Upper lobe of left lung (tissue), 6 donors: ENCODE measurements at regions not wholly inside any gene's neighbourhood (a gene's known extent, or its start where the extent isn't known, plus 50 kb on each side); places are given as distances from the start of the nearest gene placed in this dataset.

ENCODE experiments used
- ATAC-seq, 2 donors: fragments of 200-7000 bp; cut with Tn5 transposase; one replicate each; pipeline ENCODE4 v1.9.1; 2022; ENCODE audit warnings: mild to moderate bottlenecking in 2 of 2, moderate library complexity in 2 of 2; ENCODE audit not compliant: low FRiP score in 2 of 2
- DNase-seq, 2 donors: peaks; one replicate each; pipeline ENCODE4 v3.0.0-alpha.2; 2019 to 2020
- H3K27ac ChIP-seq, 4 donors: fragments of 200-600 bp; sonication (generic); one replicate each; pipeline ENCODE4 v1.5.1; 2016 to 2019
- H3K27me3 ChIP-seq, 4 donors: fragments of 200-600 bp; sonication (generic); one replicate each; pipeline ENCODE4 v1.5.1; 2017 to 2019
- H3K36me3 ChIP-seq, 4 donors: fragments of 200-600 bp; sonication (generic); one replicate each; pipeline ENCODE4 v1.5.1; 2016 to 2019
- H3K4me1 ChIP-seq, 4 donors: fragments of 200-600 bp; sonication (generic); one replicate each; pipeline ENCODE4 v1.5.1; 2018 to 2019
- H3K4me3 ChIP-seq, 4 donors: fragments of 200-600 bp; sonication (generic); one replicate each; pipeline ENCODE4 v1.5.1; 2017 to 2019; ENCODE audit warnings: mild to moderate bottlenecking in 2 of 4, moderate library complexity in 1 of 4
- H3K9me3 ChIP-seq, 4 donors: fragments of 200-600 bp; sonication (generic); one replicate each; pipeline ENCODE4 v1.5.1; 2018 to 2019
- CTCF ChIP-seq, 6 experiments: fragments of 450-650 bp in 4 of 6; fragments of 200-600 bp in 2 of 6; sonication (generic) in 2 of 6; IDR thresholded peaks; one replicate each; pipeline ENCODE4 v1.5.1; 2016 to 2019; ENCODE audit warnings: antibody characterized with exemption in 6 of 6
- EP300 ChIP-seq, 4 donors: sonication (generic); formaldehyde crosslinking; IDR thresholded peaks; one replicate each; pipeline ENCODE4 v1.5.1; 2017; ENCODE audit warnings: antibody characterized with exemption in 4 of 4, control low read depth in 2 of 4
- POLR2A ChIP-seq, 4 donors: fragments of 450-650 bp; IDR thresholded peaks; one replicate each; pipeline ENCODE4 v1.5.1; 2016 to 2017; ENCODE audit warnings: antibody characterized with exemption in 4 of 4, mild to moderate bottlenecking in 2 of 4
- POLR2AphosphoS5 ChIP-seq, 2 donors: sonication (generic); formaldehyde crosslinking; IDR thresholded peaks; one replicate each; pipeline ENCODE4 v1.5.1; 2017; ENCODE audit warnings: antibody characterized with exemption in 2 of 2
- WGBS, 2 donors: methylation state at CpG; one replicate each; pipeline ENCODE4 v1.1.5; 2017 to 2018; 5-methylcytosine and 5-hydroxymethylcytosine counted together
- donor health status: DM: no; HTN: no; CAD: no; lungs with moderate emphysema.
- donor health status: DM: no; HTN: yes; CAD: no; lungs with severe emphysema.

- no peak overlapping the region for H3K27ac ChIP-seq
- H3K4me1 ChIP-seq, result peaks cover 0 to 11% (median 0%) of the 10 kb centered on the region in 4 donors
- no peak for ATAC-seq
- H3K36me3 ChIP-seq, result no peaks in the 10 kb centered on the region
- peaks cover 0 to 26% (median 12%) of the 10 kb centered on the region in 4 donors for H3K27me3 ChIP-seq
- TF ChIP-seq EP300 (IDR thresholded peaks at IDR 0.05) (no peak), POLR2A (IDR thresholded peaks at IDR 0.05) (no peak), CTCF (IDR thresholded peaks at IDR 0.05) (no peak), POLR2AphosphoS5 (IDR thresholded peaks at IDR 0.05) (no peak)
- whole genome bisulfite sequencing, 2 donors, result 78 to 81% methylated on average over 5 of the region's 5 CpGs
- no peak for DNase-seq
- H3K9me3 ChIP-seq, result peaks cover 0 to 26% (median 17%) of the 10 kb centered on the region in 4 donors
- H3K4me3 ChIP-seq, result no peak overlapping the region
Measured at GRCh38 chr20:63076421-63076820, 69.7 kb upstream of the BHLHE23 start.

DNA sequence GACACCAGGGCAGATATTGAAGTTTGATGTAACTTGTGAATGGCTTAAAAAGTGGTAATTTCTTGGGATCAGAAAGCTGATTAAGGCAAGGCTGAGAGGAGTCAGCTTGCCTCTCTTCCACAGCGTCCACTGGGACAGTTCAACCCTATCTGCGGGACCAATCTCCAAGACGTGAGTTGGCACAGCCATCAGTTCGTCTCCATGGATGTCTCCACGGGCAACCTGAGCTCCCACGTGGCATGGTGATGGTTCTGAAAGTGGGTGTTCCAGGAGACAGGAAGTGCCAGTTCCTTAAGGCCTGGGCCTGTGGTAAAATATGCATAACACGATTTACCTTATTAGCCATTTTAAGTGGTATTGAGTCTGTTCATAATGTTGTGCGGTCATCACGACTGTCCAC lies 67.9 kb upstream of the BHLHE23 start:
- no peaks in the 10 kb centered on the region for H3K36me3 ChIP-seq
- no peak for TF ChIP-seq CTCF (IDR thresholded peaks at IDR 0.05)
- no peak for TF ChIP-seq POLR2AphosphoS5 (IDR thresholded peaks at IDR 0.05)
- TF ChIP-seq POLR2A (IDR thresholded peaks at IDR 0.05), result no peak
- no peak for TF ChIP-seq EP300 (IDR thresholded peaks at IDR 0.05)
- ATAC-seq (no peak), DNase-seq (no peak)
- H3K27me3 ChIP-seq, result peaks cover 0 to 31% (median 16%) of the 10 kb centered on the region in 4 donors
- no peak overlapping the region for H3K4me3 ChIP-seq
- no peak overlapping the region for H3K27ac ChIP-seq
- 66 to 86% methylated on average over 9 of the region's 9 CpGs for WGBS, 2 donors
- peaks cover 0 to 22% (median 17%) of the 10 kb centered on the region in 4 donors for H3K9me3 ChIP-seq
- peaks cover 0 to 11% (median 0%) of the 10 kb centered on the region in 4 donors for H3K4me1 ChIP-seq

DNA sequence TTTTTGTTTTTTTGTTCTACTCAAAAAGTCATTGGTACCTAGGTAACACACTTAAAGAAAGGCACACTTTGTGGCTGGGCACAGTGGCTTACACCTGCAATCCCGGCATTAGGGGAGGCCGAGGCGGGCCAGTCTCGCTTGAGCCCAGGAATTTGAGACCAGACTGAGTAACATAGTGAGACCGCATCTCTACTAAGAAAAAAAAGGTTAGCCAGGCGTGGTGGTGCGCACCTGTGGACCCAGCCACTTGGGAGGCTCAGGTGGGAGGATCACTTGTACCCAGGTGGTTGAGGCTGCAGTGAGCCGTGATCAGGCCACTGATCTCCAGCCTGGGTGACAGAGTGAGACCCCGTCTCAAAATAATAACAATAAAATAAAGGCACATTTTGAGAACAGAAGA lies 67.4 kb upstream of the BHLHE23 start:
- Histone ChIP-seq H3K36me3 (no peaks in the 10 kb centered on the region), H3K27ac (no peak overlapping the region), H3K4me1 (peaks cover 0 to 11% (median 0%) of the 10 kb centered on the region in 4 donors), H3K9me3 (peaks cover 0 to 22% (median 14%) of the 10 kb centered on the region in 4 donors), H3K4me3 (no peak overlapping the region), H3K27me3 (peaks cover 0 to 31% (median 16%) of the 10 kb centered on the region in 4 donors)
- ATAC-seq, result no peak
- DNase-seq, result peak in 1 of 2 donors; percentile 15
- TF ChIP-seq CTCF (IDR thresholded peaks at IDR 0.05) (no peak), EP300 (IDR thresholded peaks at IDR 0.05) (no peak), POLR2AphosphoS5 (IDR thresholded peaks at IDR 0.05) (no peak), POLR2A (IDR thresholded peaks at IDR 0.05) (no peak)
- 87 to 89% methylated on average over 9 of the region's 9 CpGs for WGBS, 2 donors

DNA sequence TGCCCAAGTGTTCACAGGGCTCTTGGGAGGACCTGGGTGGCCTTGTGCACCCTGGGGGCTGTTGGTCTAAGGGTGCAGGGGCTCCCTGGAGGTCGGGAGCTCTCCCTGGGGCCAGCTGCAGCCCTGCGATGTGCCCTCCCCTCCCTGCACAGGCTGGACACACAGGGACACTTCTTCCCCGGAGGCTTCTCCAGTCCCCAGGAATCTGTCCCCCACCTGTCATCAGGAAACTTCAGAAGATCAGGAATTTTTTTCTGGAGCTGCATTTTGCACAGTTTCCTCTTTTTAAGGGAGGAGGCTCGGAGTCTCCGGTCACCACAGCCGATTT lies 66.9 kb upstream of the BHLHE23 start:
- no peak for TF ChIP-seq POLR2A (IDR thresholded peaks at IDR 0.05)
- TF ChIP-seq CTCF (IDR thresholded peaks at IDR 0.05), result no peak
- no peak for TF ChIP-seq EP300 (IDR thresholded peaks at IDR 0.05)
- no peak for TF ChIP-seq POLR2AphosphoS5 (IDR thresholded peaks at IDR 0.05)
- no peak for ATAC-seq
- 69 to 76% methylated on average over 3 to 6 of the region's 6 CpGs for WGBS, 2 donors
- Histone ChIP-seq H3K27me3 (peaks cover 0 to 31% (median 16%) of the 10 kb centered on the region in 4 donors), H3K9me3 (peaks cover 0 to 17% (median 13%) of the 10 kb centered on the region in 4 donors), H3K27ac (no peak overlapping the region), H3K36me3 (no peaks in the 10 kb centered on the region), H3K4me1 (peaks cover 0 to 11% (median 0%) of the 10 kb centered on the region in 4 donors), H3K4me3 (no peak overlapping the region)
- DNase-seq, result no peak
